Panc1 (cell line): ENCODE measurements at regions not wholly inside any gene's neighbourhood (a gene's known extent, or its start where the extent isn't known, plus 50 kb on each side); places are given as distances from the start of the nearest gene placed in this dataset.

ENCODE experiments used
- CTCF ChIP-seq: fragments of 450-650 bp; IDR thresholded peaks from 2 replicates; pipeline ENCODE4 v1.5.1; 2017; ENCODE audit warnings: mild to moderate bottlenecking
- POLR2AphosphoS5 ChIP-seq: IDR thresholded peaks from 2 replicates; pipeline ENCODE4 v1.6.1; 2012; ENCODE audit warnings: mild to moderate bottlenecking, low read depth, low read length, moderate library complexity
- REST ChIP-seq, 2 experiments: IDR thresholded peaks; 2 replicates each; pipeline ENCODE4 v1.6.1; 2011 to 2012; ENCODE audit warnings: low read depth in 2 of 2, control low read depth in 1 of 2, low read length in 1 of 2, mild to moderate bottlenecking in 1 of 2, moderate library complexity in 1 of 2; ENCODE audit not compliant: insufficient read depth in 1 of 2
- TCF7L2 ChIP-seq: IDR thresholded peaks from 2 replicates; pipeline ENCODE4 v1.6.1; 2011; ENCODE audit warnings: mild to moderate bottlenecking, low read depth, low read length, inconsistent platforms

GRCh38 chr16:14011846-14012245 lies 59.3 kb upstream of the MRTFB start:
- TF ChIP-seq TCF7L2 = no peak
- no peak for TF ChIP-seq CTCF
- no peak for TF ChIP-seq POLR2AphosphoS5
- TF ChIP-seq REST (IDR thresholded peaks at IDR 0.05; ENCODE audit: insufficient read depth in 1 of 2, low read depth in 2 of 2, low read length in 1 of 2) = no peak
